IPS-15b (cell line): ENCODE measurements at regions not wholly inside any gene's neighbourhood (a gene's known extent, or its start where the extent isn't known, plus 50 kb on each side); places are given as distances from the start of the nearest gene placed in this dataset.
A peak's percentile ranks its signal among the peaks of the same experiment; 100 is the strongest.

Source experiments
- H3K27me3 ChIP-seq: one replicate; pipeline ENCODE4 v1.6.1; 2013; ENCODE audit warnings: low read length; ENCODE audit not compliant: control insufficient read depth, insufficient read depth
- H3K36me3 ChIP-seq: one replicate; pipeline ENCODE4 v1.6.1; 2013; ENCODE audit warnings: low read length; ENCODE audit not compliant: control insufficient read depth, insufficient read depth
- H3K4me1 ChIP-seq: one replicate; pipeline ENCODE4 v1.6.1; 2013; ENCODE audit warnings: mild to moderate bottlenecking, low read length; ENCODE audit not compliant: control insufficient read depth, insufficient read depth
- H3K4me3 ChIP-seq: one replicate; pipeline ENCODE4 v1.5.1; 2013; ENCODE audit warnings: low read depth, low read length
- H3K9ac ChIP-seq: one replicate; pipeline ENCODE4 v1.6.1; 2013; ENCODE audit warnings: low read depth, mild to moderate bottlenecking, low read length
- H3K9me3 ChIP-seq: one replicate; pipeline ENCODE4 v1.6.1; 2013; ENCODE audit warnings: mild to moderate bottlenecking, low read length; ENCODE audit not compliant: control insufficient read depth, insufficient read depth

GRCh38 chr6:26199773-26200764 is 112.8 kb downstream of the HFE start:
- H3K4me1 ChIP-seq: peaks cover 8% of the 10 kb centered on the region
- no peaks in the 10 kb centered on the region for H3K36me3 ChIP-seq
- H3K4me3 ChIP-seq: peak overlapping the region; percentile 58
- no peaks in the 10 kb centered on the region for H3K9me3 ChIP-seq
- H3K27me3 ChIP-seq: no peaks in the 10 kb centered on the region
- H3K9ac ChIP-seq: peak overlapping the region; percentile 98

- Histone ChIP-seq H3K27me3 (no peaks in the 10 kb centered on the region), H3K9me3 (no peaks in the 10 kb centered on the region), H3K36me3 (no peaks in the 10 kb centered on the region), H3K4me3 (no peak overlapping the region), H3K4me1 (peaks cover 8% of the 10 kb centered on the region), H3K9ac (no peak overlapping the region)
Measured at GRCh38 chr6:26200918-26201721, 113.9 kb downstream of the HFE start.

- H3K4me1 ChIP-seq: peaks cover 8% of the 10 kb centered on the region
- H3K4me3 ChIP-seq: no peak overlapping the region
- H3K27me3 ChIP-seq: no peaks in the 10 kb centered on the region
- no peaks in the 10 kb centered on the region for H3K9me3 ChIP-seq
- peak overlapping the region; percentile 24 for H3K9ac ChIP-seq
- no peaks in the 10 kb centered on the region for H3K36me3 ChIP-seq
Measured at GRCh38 chr6:26202201-26202611, 115.0 kb downstream of the HFE start.

- no peaks in the 10 kb centered on the region for H3K36me3 ChIP-seq
- H3K4me1 ChIP-seq: peaks cover 8% of the 10 kb centered on the region
- peak overlapping the region; percentile 84 for H3K4me3 ChIP-seq
- H3K27me3 ChIP-seq: no peaks in the 10 kb centered on the region
- H3K9me3 ChIP-seq: no peaks in the 10 kb centered on the region
- H3K9ac ChIP-seq: peak overlapping the region; percentile 93
Measured at GRCh38 chr6:26202811-26203583, 115.8 kb downstream of the HFE start.

- Histone ChIP-seq H3K4me1 (peaks cover 8% of the 10 kb centered on the region), H3K9ac (peak overlapping the region; percentile 97), H3K27me3 (no peaks in the 10 kb centered on the region), H3K4me3 (peak overlapping the region; percentile 84), H3K9me3 (no peaks in the 10 kb centered on the region), H3K36me3 (no peaks in the 10 kb centered on the region)
Measured at GRCh38 chr6:26204332-26205160, 117.3 kb downstream of the HFE start.

- Histone ChIP-seq H3K36me3 (no peaks in the 10 kb centered on the region), H3K27me3 (no peaks in the 10 kb centered on the region), H3K9ac (peak overlapping the region; percentile 97), H3K9me3 (no peaks in the 10 kb centered on the region), H3K4me1 (peaks cover 8% of the 10 kb centered on the region), H3K4me3 (peak overlapping the region; percentile 84)
Measured at GRCh38 chr6:26205161-26205624, 118.0 kb downstream of the HFE start.

GRCh38 chr6:26205625-26206574 is 118.7 kb downstream of the HFE start:
- H3K27me3 ChIP-seq: no peaks in the 10 kb centered on the region
- peaks cover 8% of the 10 kb centered on the region for H3K4me1 ChIP-seq
- H3K4me3 ChIP-seq: peak overlapping the region; percentile 84

GRCh38 chr6:26206868-26207801 is 119.9 kb downstream of the HFE start:
- Histone ChIP-seq H3K4me3 (peak overlapping the region; percentile 84), H3K36me3 (no peaks in the 10 kb centered on the region), H3K9me3 (no peaks in the 10 kb centered on the region), H3K9ac (no peak overlapping the region), H3K27me3 (no peaks in the 10 kb centered on the region), H3K4me1 (peaks cover 8% of the 10 kb centered on the region)

More at GRCh38 chr6:26205625-26206574, 118.7 kb downstream of the HFE start:
- Histone ChIP-seq H3K9ac (peak overlapping the region; percentile 97), H3K9me3 (no peaks in the 10 kb centered on the region), H3K36me3 (no peaks in the 10 kb centered on the region)

GRCh38 chr6:26211963-26212362 is 124.7 kb downstream of the HFE start:
- Histone ChIP-seq H3K9ac (no peak overlapping the region), H3K4me3 (no peak overlapping the region), H3K4me1 (no peaks in the 10 kb centered on the region), H3K27me3 (no peaks in the 10 kb centered on the region), H3K36me3 (no peaks in the 10 kb centered on the region), H3K9me3 (no peaks in the 10 kb centered on the region)
